ENCODE measurements at regions not wholly inside any gene's neighbourhood (a gene's known extent, or its start where the extent isn't known, plus 50 kb on each side); places are given as distances from the start of the nearest gene placed in this dataset.
"Not testable (repeated sequence)": the region's sequence is repeated elsewhere in the genome, so short reads cannot be mapped to it uniquely, and the experiment has no call there.

GRCh38 chrX:66110112-66110511 is 53.9 kb upstream of the HEPH start:
- peak; percentile 0 for DNase-seq

- DNase-seq: not testable (repeated sequence)
Observed at GRCh38 chrX:66107860-66108259, 56.2 kb upstream of the HEPH start.

GRCh38 chrX:66102398-66102797 is 61.6 kb upstream of the HEPH start:
- not testable (repeated sequence) for DNase-seq

GRCh38 chrX:66098162-66098561 is 58.3 kb upstream of the VSIG4 start:
- DNase-seq: no peak

- DNase-seq: not testable (repeated sequence)
Observed at GRCh38 chrX:66096987-66097386, 57.1 kb upstream of the VSIG4 start.

GRCh38 chrX:66090004-66090403 is 50.1 kb upstream of the VSIG4 start:
- DNase-seq: not testable (repeated sequence)
